ENCODE measurements at regions not wholly inside any gene's neighbourhood (a gene's known extent, or its start where the extent isn't known, plus 50 kb on each side); places are given as distances from the start of the nearest gene placed in this dataset.
"Not testable (repeated sequence)": the region's sequence is repeated elsewhere in the genome, so short reads cannot be mapped to it uniquely, and the experiment has no call there.

GRCh38 chr12:127774828-127775227, 492.1 kb upstream of the TMEM132C start:
- DNase-seq: no peak

- DNase-seq: no peak
Measured at GRCh38 chr12:127779301-127780045, 487.5 kb upstream of the TMEM132C start.

GRCh38 chr12:127780881-127781280, 486.1 kb upstream of the TMEM132C start:
- no peak for DNase-seq

- no peak for DNase-seq
Measured at GRCh38 chr12:127781336-127781735, 485.6 kb upstream of the TMEM132C start.

- DNase-seq: no peak
Measured at GRCh38 chr12:127785540-127785939, 481.4 kb upstream of the TMEM132C start.

- no peak for DNase-seq
Measured at GRCh38 chr12:127785986-127786590, 480.9 kb upstream of the TMEM132C start.

- no peak for DNase-seq
Measured at GRCh38 chr12:127787544-127787943, 479.4 kb upstream of the TMEM132C start.

GRCh38 chr12:127790376-127790775, 476.6 kb upstream of the TMEM132C start:
- no peak for DNase-seq

- no peak for DNase-seq
Measured at GRCh38 chr12:127791217-127791616, 475.8 kb upstream of the TMEM132C start.

- DNase-seq: no peak
Measured at GRCh38 chr12:127797918-127798317, 469.1 kb upstream of the TMEM132C start.

GRCh38 chr12:127802271-127802670, 464.7 kb upstream of the TMEM132C start:
- DNase-seq: no peak

GRCh38 chr12:127803545-127803944, 463.4 kb upstream of the TMEM132C start:
- DNase-seq: no peak

- DNase-seq: no peak
Measured at GRCh38 chr12:127809275-127809674, 457.7 kb upstream of the TMEM132C start.

- no peak for DNase-seq
Measured at GRCh38 chr12:127810041-127810440, 456.9 kb upstream of the TMEM132C start.

- DNase-seq: not testable (repeated sequence)
Measured at GRCh38 chr12:127810459-127810858, 456.5 kb upstream of the TMEM132C start.

GRCh38 chr12:127811988-127812387, 455.0 kb upstream of the TMEM132C start:
- no peak for DNase-seq

- DNase-seq: no peak
Measured at GRCh38 chr12:127813147-127813546, 453.8 kb upstream of the TMEM132C start.

GRCh38 chr12:127819056-127819455, 447.9 kb upstream of the TMEM132C start:
- no peak for DNase-seq

GRCh38 chr12:127820271-127820670, 446.7 kb upstream of the TMEM132C start:
- DNase-seq: no peak

- no peak for DNase-seq
Measured at GRCh38 chr12:127820846-127821245, 446.1 kb upstream of the TMEM132C start.

GRCh38 chr12:127822809-127823411, 444.1 kb upstream of the TMEM132C start:
- DNase-seq: no peak

- no peak for DNase-seq
Measured at GRCh38 chr12:127823801-127824200, 443.2 kb upstream of the TMEM132C start.

- no peak for DNase-seq
Measured at GRCh38 chr12:127829281-127830064, 437.5 kb upstream of the TMEM132C start.

Data from CD4-positive, alpha-beta T cell treated with Interleukin-4 for 1 hour (primary cell).